ENCODE measurements at regions not wholly inside any gene's neighbourhood (a gene's known extent, or its start where the extent isn't known, plus 50 kb on each side); places are given as distances from the start of the nearest gene placed in this dataset.

DNA sequence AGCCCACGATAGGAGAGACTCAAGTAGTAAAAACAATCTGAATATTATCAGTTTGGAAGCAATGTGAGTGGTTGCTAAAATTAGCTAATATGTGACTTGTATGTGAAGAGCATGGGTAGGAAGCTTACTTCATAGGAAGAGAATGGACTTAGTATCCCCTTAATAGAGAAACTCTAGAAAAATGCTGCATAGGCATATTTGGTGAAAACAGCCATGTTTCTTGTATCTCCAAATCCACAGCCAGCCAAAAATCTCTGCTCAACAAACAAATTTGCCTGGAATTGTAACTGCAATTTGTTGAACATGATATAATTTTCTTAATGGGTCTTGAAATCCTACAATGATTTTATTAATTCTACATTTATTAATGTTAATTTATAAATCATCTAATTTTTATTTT lies 1252.9 kb upstream of the TMEM132C start:
- Histone ChIP-seq H2AFZ (ENCODE audit: low read length) (no peak overlapping the region), H3K18ac (ENCODE audit: extremely low read depth, low read length) (no peak overlapping the region), H3K23me2 (ENCODE audit: low read depth, low read length) (no peaks in the 10 kb centered on the region), H3K9ac (replicated peaks in 1 of 4; ENCODE audit: extremely low read depth in 1 of 4, low read depth in 3 of 4, low read length in 3 of 4) (no peak overlapping the region), H3K23ac (ENCODE audit: insufficient read length) (no peak overlapping the region), H3K79me2 (ENCODE audit: control insufficient read depth in 1 of 2, insufficient read depth in 2 of 2, low read length in 2 of 2) (no peaks in the 10 kb centered on the region), H2BK12ac (ENCODE audit: low read depth, low read length) (no peak overlapping the region), H4K8ac (ENCODE audit: extremely low read depth, insufficient read depth, low read length) (no peak overlapping the region), H3K4ac (replicated peaks; ENCODE audit: insufficient read length, low read depth, low read length) (no peak overlapping the region), H3K79me1 (ENCODE audit: low read depth, low read length) (no peaks in the 10 kb centered on the region), H4K91ac (replicated peaks; ENCODE audit: insufficient read length, low read length) (no peak overlapping the region), H2BK5ac (ENCODE audit: low read depth, low read length) (no peak overlapping the region), H4K5ac (ENCODE audit: insufficient read length, low read depth, low read length) (no peak overlapping the region), H3K27ac (ENCODE audit: low read depth, low read length) (no peak overlapping the region), H4K20me1 (replicated peaks in 1 of 2; ENCODE audit: control insufficient read depth in 1 of 2, insufficient read depth in 2 of 2, low read length in 2 of 2) (no peaks in the 10 kb centered on the region), H2BK20ac (ENCODE audit: low read length) (no peak overlapping the region), H3K4me3 (ENCODE audit: extremely low read depth in 1 of 4, insufficient read depth in 2 of 4, low read depth in 3 of 4, low read length in 4 of 4) (no peak overlapping the region), H3K14ac (ENCODE audit: insufficient read length) (no peak overlapping the region), H2AK5ac (ENCODE audit: low read depth, low read length) (no peak overlapping the region), H3K36me3 (ENCODE audit: control insufficient read depth in 2 of 4, insufficient read depth in 4 of 4, low read length in 3 of 4) (no peaks in the 10 kb centered on the region), H3K27me3 (replicated peaks in 1 of 4; ENCODE audit: control insufficient read depth in 3 of 4, extremely low read depth in 1 of 4, insufficient read depth in 3 of 4, low read length in 3 of 4) (no peaks in the 10 kb centered on the region), H3K4me2 (ENCODE audit: insufficient read depth in 1 of 2, low read depth in 2 of 2, low read length in 2 of 2) (no peak overlapping the region), H3K4me1 (replicated peaks in 1 of 4; ENCODE audit: control insufficient read depth in 3 of 4, insufficient read depth in 4 of 4, low read length in 3 of 4) (no peaks in the 10 kb centered on the region; a peak in 1 of 7 replicates), H2BK15ac (ENCODE audit: low read length) (no peak overlapping the region), H3K9me3 (ENCODE audit: insufficient read depth in 2 of 2, low read depth in 1 of 2, low read length in 1 of 2) (no peaks in the 10 kb centered on the region), H3K56ac (replicated peaks; ENCODE audit: insufficient read length, low read depth, low read length) (no peak overlapping the region), H2BK120ac (replicated peaks; ENCODE audit: low read depth, low read length) (no peak overlapping the region)
- TF ChIP-seq KDM4A (IDR thresholded peaks at IDR 0.05; ENCODE audit: low read depth, low read length, severe bottlenecking) (no peak), CEBPB (IDR thresholded peaks at IDR 0.05; ENCODE audit: low read depth, low read length) (no peak), RNF2 (IDR thresholded peaks at IDR 0.05; ENCODE audit: borderline replicate concordance, low read depth, low read length, missing control alignments, poor library complexity, severe bottlenecking) (no peak), EP300 (IDR thresholded peaks at IDR 0.05; ENCODE audit: borderline replicate concordance in 1 of 2, low read depth in 2 of 2, low read length in 2 of 2) (no peak), NANOG (IDR thresholded peaks at IDR 0.05; ENCODE audit: insufficient read depth, low read depth, low read length, poor library complexity, severe bottlenecking) (no peak), EZH2 (IDR thresholded peaks at IDR 0.05; ENCODE audit: low read depth, low read length, severe bottlenecking) (no peak), BACH1 (IDR thresholded peaks at IDR 0.05; ENCODE audit: low read length) (no peak), JUND (IDR thresholded peaks at IDR 0.05; ENCODE audit: low read length) (no peak), SUZ12 (IDR thresholded peaks at IDR 0.05; ENCODE audit: low read length) (no peak), GABPA (IDR thresholded peaks at IDR 0.05; ENCODE audit: borderline replicate concordance, insufficient read depth, low read length) (no peak), TBP (IDR thresholded peaks at IDR 0.05; ENCODE audit: low read depth, low read length) (no peak), SIRT6 (IDR thresholded peaks at IDR 0.05; ENCODE audit: low read length) (no peak)
- TF ChIP-seq, protein P1, sequence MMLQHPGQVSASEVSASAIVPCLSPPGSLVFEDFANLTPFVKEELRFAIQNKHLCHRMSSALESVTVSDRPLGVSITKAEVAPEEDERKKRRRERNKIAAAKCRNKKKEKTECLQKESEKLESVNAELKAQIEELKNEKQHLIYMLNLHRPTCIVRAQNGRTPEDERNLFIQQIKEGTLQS (IDR thresholded peaks at IDR 0.05; ENCODE audit: insufficient read depth, low read depth, low read length) = no peak
- DNase-seq (ENCODE audit: low read depth in 1 of 2, low spot score in 2 of 2) (no peak), FAIRE-seq (no peak)
- ChIA-PET CTCF (ENCODE audit: partially characterized antibody) (interaction anchor here (1.0 kb wide), 1 partner anchor 18 kb away, joined by 3 read pairs; no protein-coding TSS in a partner anchor), POLR2A (ENCODE audit: partially characterized antibody) (no interaction called here)
- WGBS, 2 experiments (ENCODE audit: extremely low coverage in 1 of 2, insufficient coverage in 1 of 2, insufficient read length in 1 of 2, insufficient replicate concordance in 2 of 2, low coverage in 1 of 2, low lambda C conversion rate in 2 of 2, missing lambda C conversion rate in 1 of 2) = 69% methylated on average over 1 of the region's 1 CpG; no CpG with 5 or more reads in 1 of the 2 experiments
